NCI-H1694 treated with DMSO at 0.1 percent for 48 hours (cell line): ENCODE measurements at regions not wholly inside any gene's neighbourhood (a gene's known extent, or its start where the extent isn't known, plus 50 kb on each side); places are given as distances from the start of the nearest gene placed in this dataset.
A peak's percentile ranks its signal among the peaks of the same experiment; 100 is the strongest.
"Not testable (repeated sequence)": the region's sequence is repeated elsewhere in the genome, so short reads cannot be mapped to it uniquely, and the experiment has no call there.

Experiments used
- DNase-seq: peaks from one replicate; lab custom pipeline; 2025; lab: John Stamatoyannopoulos, UW

DNA sequence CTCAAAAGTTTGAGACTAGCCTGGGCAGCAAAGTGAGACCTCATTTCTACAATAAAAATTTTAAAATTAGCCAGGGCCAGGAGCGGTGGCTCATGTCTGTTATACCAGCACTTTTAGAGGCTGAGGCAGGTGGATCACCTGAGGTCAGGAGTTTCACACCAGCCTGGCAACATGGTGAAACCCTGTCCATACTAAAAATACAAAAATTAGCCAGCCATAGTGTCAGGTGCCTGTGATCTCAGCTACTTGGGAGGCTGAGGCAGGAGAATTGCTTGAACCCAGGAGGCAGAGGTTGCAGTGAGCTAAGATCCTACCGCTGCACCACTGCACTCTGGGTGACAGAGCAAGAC is 85.1 kb upstream of the MAP4 start:
- DNase-seq, result not testable (repeated sequence)

DNA sequence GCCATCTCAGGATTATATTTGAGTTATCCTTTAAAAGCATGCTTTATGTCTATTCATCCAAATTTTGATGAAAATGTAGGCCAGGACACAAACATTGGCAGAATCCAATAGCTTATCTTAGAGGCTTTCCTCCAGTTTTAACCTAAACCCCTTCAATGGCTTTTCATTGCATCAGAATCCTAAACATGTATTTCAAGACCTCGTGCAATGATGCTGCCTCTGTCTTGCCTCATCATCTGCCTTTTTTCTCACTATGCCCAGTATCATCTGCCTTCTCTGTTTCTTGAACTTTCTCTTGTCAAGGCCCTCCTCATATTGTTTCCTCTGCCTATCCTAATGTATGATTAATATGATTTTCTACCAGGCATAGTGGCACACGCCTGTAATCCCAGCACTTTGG is 76.1 kb upstream of the MAP4 start:
- DNase-seq, result no peak

DNA sequence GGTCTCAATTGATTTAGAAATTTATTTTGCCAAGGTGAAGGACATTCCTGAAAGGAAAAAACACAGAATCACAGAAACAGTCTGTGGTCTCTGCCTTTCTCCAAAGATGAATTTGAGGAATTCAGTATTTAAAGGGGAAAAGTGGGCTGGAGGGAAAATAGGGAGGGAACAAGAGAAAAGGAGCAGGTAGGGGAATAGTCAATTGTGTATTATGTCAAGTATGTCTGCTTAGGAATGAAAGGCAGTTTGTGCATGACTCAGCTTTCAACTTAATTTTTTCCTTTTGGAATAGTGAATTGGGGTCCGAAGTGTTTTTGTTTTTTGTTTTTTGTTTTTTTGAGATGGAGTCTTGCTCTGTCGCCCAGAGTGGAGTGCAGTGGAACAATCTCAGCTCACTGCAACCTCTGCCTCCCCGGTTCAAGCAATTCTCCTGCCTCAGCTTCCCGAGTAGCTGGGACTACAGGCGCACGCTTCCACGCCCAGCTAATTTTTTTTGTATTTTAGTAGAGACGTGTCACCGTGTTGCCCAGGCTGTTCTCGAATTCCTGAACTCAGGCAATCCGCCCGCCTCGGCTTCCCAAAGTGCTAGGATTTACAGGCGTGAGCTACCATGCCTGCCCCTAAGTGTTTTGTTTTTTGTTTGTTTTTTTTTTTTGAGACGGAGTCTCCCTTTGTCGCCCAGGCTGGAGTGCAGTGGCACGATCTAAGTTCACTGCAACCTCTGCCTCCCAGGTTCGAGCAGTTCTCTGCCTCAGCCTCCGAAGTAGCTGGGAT is 74.1 kb upstream of the MAP4 start:
- DNase-seq, result no peak

DNA sequence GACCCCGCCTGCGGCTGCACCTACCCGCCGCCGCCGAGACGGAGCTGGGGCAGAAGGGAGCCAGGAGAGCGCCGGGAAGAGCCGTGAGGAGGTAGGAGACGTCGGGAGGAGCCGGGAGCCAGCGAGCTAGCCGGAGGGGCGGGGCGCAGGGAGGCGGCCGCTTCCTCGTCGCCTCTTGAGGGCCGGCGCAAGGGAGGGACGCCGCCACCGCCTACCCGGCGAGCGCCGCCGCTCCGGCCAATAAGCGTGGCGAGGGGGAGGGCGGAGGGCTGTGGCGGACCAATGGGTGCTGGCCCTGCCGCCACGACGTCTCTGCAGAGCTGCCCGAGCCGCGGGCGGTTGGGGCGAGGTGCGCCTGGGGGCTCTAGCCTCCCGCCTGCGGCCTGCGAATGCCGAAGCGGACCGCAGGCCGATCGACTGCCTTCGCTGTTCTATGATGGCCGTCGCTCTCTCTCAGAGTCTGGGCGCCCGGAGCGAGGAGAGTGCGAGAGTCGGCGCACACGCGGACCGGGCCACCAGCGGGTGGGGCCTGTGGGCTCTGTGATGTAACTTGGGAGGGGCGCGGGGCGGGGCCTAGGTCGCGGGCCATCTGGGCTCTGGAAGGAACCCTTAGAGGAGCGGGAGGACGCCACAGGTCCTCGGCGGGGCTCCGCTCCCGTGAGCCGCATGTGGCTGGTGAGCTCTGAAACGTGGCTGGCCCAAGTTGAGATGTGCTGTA is 72.7 kb upstream of the MAP4 start:
- peak; percentile 62 for DNase-seq

DNA sequence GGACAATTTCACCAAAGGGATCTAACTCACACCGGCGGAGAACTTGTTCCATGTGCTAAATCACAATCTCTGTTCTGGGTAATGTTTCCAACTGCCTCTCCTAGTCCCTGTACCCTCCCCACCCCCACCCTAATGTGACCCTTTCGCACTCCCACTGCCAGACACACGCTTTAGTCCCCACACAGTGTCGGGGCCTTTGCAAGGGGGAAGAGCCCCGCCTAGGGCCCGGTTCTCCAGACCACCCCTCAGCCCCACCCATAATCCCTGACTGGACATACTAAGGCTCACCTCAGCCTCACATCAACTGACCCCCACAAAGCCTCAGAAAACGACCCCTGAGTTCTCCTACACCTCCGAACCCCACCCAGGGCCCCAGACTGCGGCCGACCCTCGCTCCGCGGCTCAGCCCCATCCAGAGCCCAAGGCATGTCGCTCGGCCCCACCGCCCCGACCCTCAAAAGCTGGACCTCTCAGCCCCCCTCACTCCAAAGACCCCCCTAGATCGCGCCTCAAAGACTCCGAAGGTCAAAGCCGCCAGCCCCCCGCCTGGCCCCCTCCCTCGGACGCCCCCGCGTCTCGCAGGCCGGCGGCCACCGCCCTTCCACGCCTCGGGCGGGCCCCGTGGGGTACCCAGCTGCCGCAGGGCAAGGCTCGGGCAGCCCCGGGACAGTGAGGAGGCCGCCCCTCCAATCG is 72.0 kb upstream of the MAP4 start:
- no peak for DNase-seq

DNA sequence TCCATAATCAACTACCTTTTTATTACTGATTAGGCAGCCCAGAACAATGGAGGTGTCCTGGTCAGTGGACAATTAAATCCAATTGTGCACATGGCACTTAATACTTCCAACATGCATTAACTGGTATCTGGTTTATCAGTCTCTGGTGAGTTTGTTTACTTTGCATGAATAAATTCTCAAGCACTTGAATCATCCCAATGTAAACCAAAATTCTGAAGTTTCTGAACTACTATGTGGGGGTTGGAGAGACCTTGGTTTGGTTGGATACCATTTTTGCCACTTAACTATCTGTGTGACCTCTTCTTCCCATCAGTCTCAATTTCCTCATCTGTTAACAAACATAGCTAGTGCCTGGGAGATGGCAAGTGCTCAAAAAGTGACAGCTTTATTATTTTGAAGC is 70.5 kb upstream of the MAP4 start:
- DNase-seq, result no peak

DNA sequence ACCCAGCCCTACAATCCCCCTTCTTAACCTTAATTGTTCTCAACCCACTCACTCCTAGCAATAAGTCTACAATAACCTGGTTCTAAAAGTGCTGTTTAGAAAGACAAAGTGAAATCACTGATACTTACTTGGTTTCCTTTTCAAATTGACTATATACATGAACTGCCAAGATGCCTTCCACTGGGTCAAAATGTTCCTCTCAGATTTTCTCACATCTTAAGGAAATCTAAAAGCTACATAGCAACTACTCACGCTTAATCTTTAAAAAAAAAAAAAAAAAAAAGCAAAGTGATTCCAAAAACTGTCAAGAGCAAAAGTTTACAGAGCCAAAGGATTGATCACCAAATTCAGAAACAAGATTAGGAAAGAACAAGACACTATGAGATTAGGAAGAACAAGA is 68.7 kb upstream of the MAP4 start:
- no peak for DNase-seq

DNA sequence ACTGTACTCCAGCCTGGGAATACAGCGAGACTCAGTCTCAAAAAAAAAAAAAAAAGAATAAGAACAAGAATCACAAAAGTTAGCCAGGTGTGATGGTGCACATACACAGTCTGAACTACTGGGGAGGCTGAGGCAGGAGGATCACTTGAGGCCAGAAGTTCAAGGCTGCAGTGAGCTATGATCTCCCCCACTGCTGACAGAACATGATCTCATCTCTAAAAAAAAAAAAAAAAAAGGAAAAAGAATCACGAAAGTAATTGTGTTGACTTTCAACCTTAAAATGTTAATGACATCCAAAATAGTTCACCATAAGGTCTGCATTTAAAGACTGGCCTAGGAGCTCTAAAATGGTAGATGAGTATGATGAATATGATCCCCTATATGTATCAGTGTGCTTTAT is 68.0 kb upstream of the MAP4 start:
- no peak for DNase-seq

DNA sequence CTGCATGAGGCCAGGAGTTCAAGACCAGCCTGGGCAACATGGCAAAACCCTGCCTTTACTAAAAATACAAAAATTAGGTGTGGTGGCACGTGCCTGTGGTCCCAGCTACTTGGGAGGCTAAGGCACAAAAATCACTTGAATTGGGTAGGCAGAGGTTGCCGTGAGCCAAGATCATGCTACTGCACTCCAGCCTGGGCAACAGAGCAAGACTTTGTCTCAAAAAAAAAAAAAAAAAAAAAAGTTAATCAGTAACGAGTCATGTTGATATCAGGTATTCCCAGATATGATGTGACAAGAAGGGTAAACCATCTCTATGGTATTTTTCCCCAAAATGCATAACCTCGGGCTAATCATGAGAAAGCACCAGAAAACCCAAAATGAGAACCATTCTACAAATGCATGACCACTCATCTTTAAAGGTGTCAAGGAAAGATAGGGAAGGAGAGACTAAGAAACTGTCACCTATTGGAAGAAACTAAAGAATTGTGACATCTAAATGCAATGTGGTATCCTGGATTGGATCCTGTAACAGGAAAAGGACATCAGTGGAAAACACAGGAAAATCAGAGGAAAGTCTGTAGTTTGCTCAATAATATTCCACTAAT is 66.5 kb upstream of the MAP4 start:
- no peak for DNase-seq

DNA sequence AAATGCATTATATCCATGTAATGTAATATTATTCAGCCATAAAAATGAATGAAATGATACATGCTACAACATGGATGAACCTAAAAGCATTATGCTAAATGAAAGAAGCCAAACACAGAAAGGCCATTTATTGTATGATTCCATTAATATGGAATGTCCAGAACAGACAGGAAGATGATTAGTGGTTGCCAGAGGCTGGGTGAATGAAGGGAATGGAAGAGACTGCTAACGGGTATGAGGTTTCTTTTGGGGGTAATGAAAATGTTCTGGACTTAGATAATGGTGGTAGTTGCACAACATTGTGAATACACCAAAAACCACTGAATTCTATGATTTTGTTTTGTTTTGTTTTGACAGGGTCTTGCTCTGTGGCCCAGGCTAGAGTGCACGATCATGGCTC is 61.6 kb upstream of the MAP4 start:
- no peak for DNase-seq

DNA sequence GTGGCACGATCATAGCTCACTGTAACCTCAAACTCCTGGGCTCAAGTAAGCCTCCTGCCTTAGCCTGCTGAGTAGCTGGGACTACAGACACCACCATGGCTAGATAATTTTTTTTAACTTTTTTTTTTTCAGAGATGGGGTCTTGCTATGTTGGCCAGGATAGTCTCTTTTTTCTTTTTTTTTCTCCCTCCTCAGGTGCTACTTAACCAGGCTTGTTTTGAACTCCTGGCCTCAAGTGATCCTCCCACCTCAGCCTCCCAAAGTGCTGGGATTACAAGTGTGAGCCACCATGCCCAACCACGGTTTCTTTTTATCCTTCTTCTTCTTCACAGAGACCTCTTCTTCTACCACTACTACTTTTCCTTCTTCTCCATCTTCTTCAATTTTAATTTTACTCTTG is 53.8 kb upstream of the MAP4 start:
- no peak for DNase-seq

DNA sequence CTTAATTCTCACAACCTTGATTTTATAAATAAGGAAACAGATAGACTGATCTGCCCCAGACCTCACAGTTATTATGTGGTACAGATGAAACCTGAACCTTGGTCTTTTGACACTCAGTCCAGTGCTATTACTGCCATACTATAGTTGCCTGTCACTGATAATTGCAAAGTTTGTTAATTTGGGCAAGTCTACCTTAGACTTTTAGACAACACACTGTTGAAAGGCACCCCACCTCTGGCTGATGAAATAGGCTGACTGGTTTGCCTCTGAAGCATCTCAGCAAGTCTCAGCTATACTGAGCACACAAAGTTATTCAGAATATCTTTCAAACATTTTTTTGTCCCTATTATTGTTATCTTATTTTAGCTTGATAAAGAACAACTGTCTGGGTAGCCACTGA is 53.1 kb upstream of the MAP4 start:
- no peak for DNase-seq

DNA sequence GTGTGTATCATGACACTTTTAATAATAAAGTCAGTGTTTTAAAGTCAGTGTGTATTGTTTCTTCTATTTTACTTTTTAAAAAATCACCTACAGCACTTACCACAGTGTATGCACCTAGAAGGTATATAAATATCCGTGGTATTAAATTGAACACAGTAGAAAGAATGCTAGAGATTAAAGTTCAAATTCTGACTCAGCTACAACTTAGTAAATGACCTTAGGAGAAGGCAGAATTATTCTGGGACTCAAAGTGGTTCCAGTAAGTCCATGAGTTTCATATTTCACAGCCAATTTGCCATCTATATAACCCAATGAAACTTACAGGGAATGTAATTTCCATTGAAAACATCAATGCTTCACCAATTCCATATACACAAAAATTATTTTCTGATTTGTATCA is 52.7 kb upstream of the MAP4 start:
- DNase-seq, result no peak

DNA sequence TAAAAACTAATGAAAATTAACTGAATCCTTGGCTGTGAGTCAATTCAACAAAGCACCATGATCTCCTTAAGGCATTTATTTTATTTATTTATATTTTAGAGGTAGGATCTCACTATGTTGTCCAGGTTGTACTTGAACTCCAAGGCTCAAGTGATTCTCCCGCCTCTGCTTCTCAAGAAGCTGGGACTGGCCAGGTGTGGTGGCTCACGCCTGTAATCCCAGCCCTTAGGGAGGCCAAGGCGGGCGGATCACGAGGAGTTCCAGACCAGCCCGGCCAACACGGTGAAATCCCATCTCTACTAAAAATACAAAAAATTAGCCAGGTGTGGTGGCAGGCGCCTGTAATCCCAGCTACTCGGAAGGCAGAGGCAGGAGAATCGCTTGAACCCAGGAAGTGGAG is 52.1 kb upstream of the MAP4 start:
- not testable (repeated sequence) for DNase-seq

DNA sequence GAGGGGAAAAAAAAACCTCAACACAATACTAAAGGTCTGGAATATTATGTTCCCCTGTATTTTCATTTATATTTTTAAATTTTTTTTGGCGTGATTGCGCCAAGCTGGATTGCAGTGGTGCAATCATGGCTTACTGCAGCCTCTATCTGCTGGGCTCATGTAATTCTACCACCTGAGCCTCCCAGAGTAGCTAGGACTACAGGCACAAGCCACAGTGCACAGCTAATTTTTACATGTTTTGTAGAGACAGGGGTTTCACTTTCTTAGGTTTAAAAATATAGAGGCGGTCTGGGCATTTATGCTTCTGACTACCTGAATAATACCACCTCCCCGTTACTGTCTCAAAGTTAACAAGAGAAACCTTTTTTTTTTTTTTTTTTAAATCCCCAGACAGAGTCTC is 51.1 kb upstream of the MAP4 start:
- DNase-seq, result no peak
